OCI-LY1 (cell line): ENCODE measurements at regions not wholly inside any gene's neighbourhood (a gene's known extent, or its start where the extent isn't known, plus 50 kb on each side); places are given as distances from the start of the nearest gene placed in this dataset.

Experiments used
- H2AFZ ChIP-seq: fragments of 200-600 bp; sonication (generic), shearing (Covaris generic); 2 replicates; pipeline ENCODE4 v1.6.0; 2014; ENCODE audit warnings: antibody characterized with exemption, mild to moderate bottlenecking, low read length
- H3F3A ChIP-seq: fragments of 200-600 bp; sonication (generic), shearing (Covaris generic); 2 replicates; pipeline ENCODE4 v1.6.0; 2014; ENCODE audit warnings: mild to moderate bottlenecking, antibody characterized with exemption, low read length, moderate library complexity; ENCODE audit not compliant: insufficient read depth
- H3K27ac ChIP-seq: fragments of 200-600 bp; sonication (generic); 2 replicates; pipeline ENCODE4 v1.5.1; 2014; ENCODE audit warnings: low read length, mixed run types, mild to moderate bottlenecking, low read depth; ENCODE audit not compliant: poor library complexity, severe bottlenecking
- H3K27me3 ChIP-seq: fragments of 200-600 bp; sonication (generic); 2 replicates; pipeline ENCODE4 v1.6.0; 2014; ENCODE audit warnings: antibody characterized with exemption, mild to moderate bottlenecking, low read length, moderate library complexity; ENCODE audit not compliant: insufficient read depth
- H3K36me3 ChIP-seq: fragments of 200-600 bp; sonication (generic); 2 replicates; pipeline ENCODE4 v1.6.1; 2014; ENCODE audit warnings: mild to moderate bottlenecking, antibody characterized with exemption, low read length, moderate library complexity, mixed read lengths; ENCODE audit not compliant: insufficient read depth
- H3K4me1 ChIP-seq: fragments of 200-600 bp; sonication (generic); 2 replicates; pipeline ENCODE4 v1.5.1; 2014; ENCODE audit warnings: mild to moderate bottlenecking, low read length, moderate library complexity; ENCODE audit not compliant: insufficient read depth, severe bottlenecking
- H3K4me2 ChIP-seq: fragments of 200-600 bp; sonication (generic), shearing (Covaris generic); 2 replicates; pipeline ENCODE4 v1.6.1; 2014; ENCODE audit warnings: low read length
- H3K4me3 ChIP-seq: fragments of 200-600 bp; sonication (generic); 2 replicates; pipeline ENCODE4 v1.5.1; 2014; ENCODE audit warnings: low read length, low read depth, mild to moderate bottlenecking, mixed read lengths; ENCODE audit not compliant: poor library complexity, severe bottlenecking
- H3K79me2 ChIP-seq: fragments of 200-600 bp; shearing (Covaris generic); 2 replicates; pipeline ENCODE4 v1.6.1; 2016; ENCODE audit warnings: mixed run types, low read length, mixed read lengths; ENCODE audit not compliant: insufficient read depth
- H3K9ac ChIP-seq: fragments of 200-600 bp; sonication (generic), shearing (Covaris generic); 2 replicates; pipeline ENCODE4 v1.6.1; 2014; ENCODE audit warnings: mild to moderate bottlenecking, low read length, mixed read lengths
- H3K9me2 ChIP-seq: fragments of 200-600 bp; sonication (generic), shearing (Covaris generic); 2 replicates; pipeline ENCODE4 v1.6.1; 2014; ENCODE audit warnings: low read depth, mild to moderate bottlenecking, low read length, mixed read lengths
- H3K9me3 ChIP-seq: fragments of 200-600 bp; shearing (Covaris generic); 2 replicates; pipeline ENCODE4 v1.6.1; 2014; ENCODE audit warnings: low read length, mixed read lengths
- H4K20me1 ChIP-seq: fragments of 200-600 bp; sonication (generic), shearing (Covaris generic); 2 replicates; pipeline ENCODE4 v1.6.0; 2016; ENCODE audit warnings: mild to moderate bottlenecking, low read length; ENCODE audit not compliant: insufficient read depth
- CTCF ChIP-seq: fragments of 200-600 bp; sonication (generic), shearing (Covaris generic); IDR thresholded peaks from 2 replicates; pipeline ENCODE4 v1.5.1; 2017; ENCODE audit warnings: mild to moderate bottlenecking, antibody characterized with exemption, low read length, moderate library complexity, mixed read lengths
- EZH2 ChIP-seq: fragments of 200-600 bp; sonication (generic), shearing (Covaris generic); IDR thresholded peaks from 2 replicates; pipeline ENCODE4 v1.8.0; 2017; ENCODE audit warnings: borderline replicate concordance, mixed run types, mild to moderate bottlenecking, antibody characterized with exemption, low read length, moderate library complexity, mixed read lengths

- no peak overlapping the region for H2AFZ ChIP-seq
- no peaks in the 10 kb centered on the region for H3K36me3 ChIP-seq
- no peak overlapping the region for H3K27ac ChIP-seq
- H3K4me3 ChIP-seq = no peak overlapping the region
- no peak overlapping the region for H3K9ac ChIP-seq
- TF ChIP-seq CTCF (no peak), EZH2 (no peak)
- no peak overlapping the region for H3K4me2 ChIP-seq
- no peaks in the 10 kb centered on the region for H3F3A ChIP-seq
- H3K79me2 ChIP-seq = no peaks in the 10 kb centered on the region
- H3K9me3 ChIP-seq = no peaks in the 10 kb centered on the region
- no peaks in the 10 kb centered on the region for H4K20me1 ChIP-seq
- H3K9me2 ChIP-seq = no peaks in the 10 kb centered on the region
- H3K27me3 ChIP-seq = no peaks in the 10 kb centered on the region
- no peaks in the 10 kb centered on the region for H3K4me1 ChIP-seq
Measured at GRCh38 chr11:127223633-127224032, 223.1 kb upstream of the KIRREL3 start.

- Histone ChIP-seq H3K9me3 (no peaks in the 10 kb centered on the region), H3F3A (no peaks in the 10 kb centered on the region), H3K79me2 (no peaks in the 10 kb centered on the region), H3K4me2 (no peak overlapping the region), H3K9ac (no peak overlapping the region), H3K27me3 (no peaks in the 10 kb centered on the region), H3K4me1 (no peaks in the 10 kb centered on the region), H3K4me3 (no peak overlapping the region), H4K20me1 (no peaks in the 10 kb centered on the region), H3K27ac (no peak overlapping the region), H3K36me3 (no peaks in the 10 kb centered on the region), H2AFZ (no peak overlapping the region), H3K9me2 (no peaks in the 10 kb centered on the region)
- no peak for TF ChIP-seq EZH2
- no peak for TF ChIP-seq CTCF
Measured at GRCh38 chr11:127223026-127223425, 222.5 kb upstream of the KIRREL3 start.

GRCh38 chr11:127219704-127220103 is 219.1 kb upstream of the KIRREL3 start:
- Histone ChIP-seq H3K4me2 (no peak overlapping the region), H3K27me3 (no peaks in the 10 kb centered on the region), H2AFZ (no peak overlapping the region), H3K79me2 (no peaks in the 10 kb centered on the region), H3K4me3 (no peak overlapping the region), H3K9ac (no peak overlapping the region), H3K4me1 (no peaks in the 10 kb centered on the region), H4K20me1 (no peaks in the 10 kb centered on the region), H3K9me3 (no peaks in the 10 kb centered on the region), H3F3A (no peaks in the 10 kb centered on the region), H3K27ac (no peak overlapping the region), H3K36me3 (no peaks in the 10 kb centered on the region), H3K9me2 (no peaks in the 10 kb centered on the region)
- no peak for TF ChIP-seq CTCF
- no peak for TF ChIP-seq EZH2
